Tibial nerve (tissue), 4 donors: ENCODE measurements at regions not wholly inside any gene's neighbourhood (a gene's known extent, or its start where the extent isn't known, plus 50 kb on each side); places are given as distances from the start of the nearest gene placed in this dataset.
"Not testable (repeated sequence)": the region's sequence is repeated elsewhere in the genome, so short reads cannot be mapped to it uniquely, and the experiment has no call there.

ENCODE experiments used
- DNase-seq, 2 donors: peaks; one replicate each; pipeline ENCODE4 v3.0.0-alpha.2; 2019; ENCODE audit warnings: low spot score in 2 of 2
- H3K27ac ChIP-seq, 4 donors: fragments of 200-600 bp; sonication (generic) in 3 of 4; one replicate each; pipeline ENCODE4 v1.5.1; 2017 to 2019; ENCODE audit warnings: mild to moderate bottlenecking in 1 of 4
- H3K27me3 ChIP-seq, 2 donors: fragments of 200-600 bp; sonication (generic) in 1 of 2; one replicate each; pipeline versions ENCODE4 v1.5.1 to v1.6.0; 2017 to 2019
- H3K36me3 ChIP-seq, 3 donors: fragments of 200-600 bp; sonication (generic); one replicate each; pipeline ENCODE4 v1.5.1; 2018 to 2019
- H3K4me1 ChIP-seq, 4 donors: fragments of 200-600 bp; sonication (generic) in 3 of 4; one replicate each; pipeline ENCODE4 v1.5.1; 2017 to 2019
- H3K4me3 ChIP-seq, 4 donors: fragments of 200-600 bp; sonication (generic) in 3 of 4; one replicate each; pipeline ENCODE4 v1.5.1; 2017 to 2019; ENCODE audit warnings: mild to moderate bottlenecking in 1 of 4, moderate library complexity in 1 of 4
- H3K9me3 ChIP-seq, 4 donors: fragments of 200-600 bp; sonication (generic) in 3 of 4; one replicate each; pipeline ENCODE4 v1.5.1; 2017 to 2019
- EP300 ChIP-seq, 2 donors: sonication (generic); formaldehyde crosslinking; IDR thresholded peaks; one replicate each; pipeline ENCODE4 v1.6.1; 2017; ENCODE audit warnings: antibody characterized with exemption in 2 of 2, mild to moderate bottlenecking in 1 of 2
- POLR2A ChIP-seq, 2 donors: fragments of 450-650 bp; IDR thresholded peaks; one replicate each; pipeline ENCODE4 v1.6.1; 2017; ENCODE audit warnings: antibody characterized with exemption in 2 of 2, mild to moderate bottlenecking in 2 of 2, moderate library complexity in 2 of 2
- WGBS, 2 donors: methylation state at CpG; one replicate each; pipeline ENCODE4 v1.1.5; 2018; 5-methylcytosine and 5-hydroxymethylcytosine counted together
- TF ChIP-seq, protein P1 (sequence below), 5 experiments: fragments of 200-600 bp in 3 of 5; fragments of 450-650 bp in 2 of 5; sonication (generic) in 3 of 5; IDR thresholded peaks; one replicate each; pipeline ENCODE4 v1.5.1; 2016 to 2019; ENCODE audit warnings: antibody characterized with exemption in 5 of 5, mild to moderate bottlenecking in 3 of 5, moderate library complexity in 2 of 5

DNA sequence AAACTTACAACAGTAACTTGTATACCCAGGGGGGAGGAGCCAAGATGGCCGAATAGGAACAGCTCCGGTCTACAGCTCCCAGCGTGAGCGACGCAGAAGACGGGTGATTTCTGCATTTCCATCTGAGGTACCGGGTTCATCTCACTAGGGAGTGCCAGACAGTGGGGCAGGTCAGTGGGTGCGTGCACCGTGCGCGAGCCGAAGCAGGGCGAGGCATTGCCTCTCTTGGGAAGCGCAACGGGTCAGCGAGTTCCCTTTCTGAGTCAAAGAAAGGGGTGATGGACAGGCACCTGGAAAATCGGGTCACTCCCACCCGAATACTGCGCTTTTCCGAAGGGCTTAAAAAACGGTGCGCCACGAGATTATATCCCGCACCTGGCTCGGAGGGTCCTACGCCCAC, 278.8 kb downstream of the FAM47B start:
- H3K4me3 ChIP-seq, H3K36me3 ChIP-seq, DNase-seq, H3K27ac ChIP-seq, H3K9me3 ChIP-seq, H3K4me1 ChIP-seq, H3K27me3 ChIP-seq: not testable (repeated sequence)
- WGBS, 2 donors = 86 to 96% methylated on average over 19 to 26 of the region's 26 CpGs

DNA sequence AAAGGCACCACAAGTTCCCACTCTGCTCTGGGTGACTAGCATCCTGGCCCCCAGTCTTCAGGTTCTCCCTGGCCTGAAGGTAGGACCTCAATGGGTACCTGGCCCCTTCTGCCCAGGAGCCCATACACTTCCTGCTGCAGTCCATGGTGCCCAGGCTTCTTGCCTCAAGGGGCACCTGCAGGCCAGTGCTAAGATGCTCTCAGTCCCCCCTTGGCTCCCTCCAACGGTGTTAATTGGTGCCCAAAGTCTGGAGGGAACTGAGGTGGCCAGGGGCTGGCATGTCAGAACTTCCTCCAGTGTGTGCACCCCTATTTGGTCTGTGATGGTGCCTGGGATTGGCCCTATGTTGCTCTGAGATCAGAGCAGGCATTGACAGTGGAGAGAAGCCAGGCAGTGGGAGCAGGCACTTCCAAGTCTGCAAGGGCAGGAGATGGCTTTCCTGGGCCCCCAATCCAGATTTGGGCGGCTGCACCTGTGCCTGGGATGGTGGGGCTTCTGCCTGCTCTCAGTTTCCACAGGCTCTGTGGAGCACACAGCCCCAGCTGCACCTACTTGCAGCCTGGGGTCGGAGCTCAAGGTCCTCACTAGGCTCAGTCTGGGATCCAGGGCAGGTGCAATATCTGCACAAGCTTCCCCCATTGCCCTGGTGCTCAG, 301.6 kb downstream of the FAM47B start:
- H3K27ac ChIP-seq = no peak overlapping the region
- 44% methylated on average over 1 of the region's 3 CpGs; no CpG with 5 or more reads in 1 of the 2 donors for WGBS, 2 donors
- DNase-seq = no peak
- no peak overlapping the region for H3K4me3 ChIP-seq
- H3K9me3 ChIP-seq = no peaks in the 10 kb centered on the region
- no peaks in the 10 kb centered on the region for H3K27me3 ChIP-seq
- TF ChIP-seq POLR2A (IDR thresholded peaks at IDR 0.05) = no peak
- no peak for TF ChIP-seq EP300 (IDR thresholded peaks at IDR 0.05)
- TF ChIP-seq, protein P1, sequence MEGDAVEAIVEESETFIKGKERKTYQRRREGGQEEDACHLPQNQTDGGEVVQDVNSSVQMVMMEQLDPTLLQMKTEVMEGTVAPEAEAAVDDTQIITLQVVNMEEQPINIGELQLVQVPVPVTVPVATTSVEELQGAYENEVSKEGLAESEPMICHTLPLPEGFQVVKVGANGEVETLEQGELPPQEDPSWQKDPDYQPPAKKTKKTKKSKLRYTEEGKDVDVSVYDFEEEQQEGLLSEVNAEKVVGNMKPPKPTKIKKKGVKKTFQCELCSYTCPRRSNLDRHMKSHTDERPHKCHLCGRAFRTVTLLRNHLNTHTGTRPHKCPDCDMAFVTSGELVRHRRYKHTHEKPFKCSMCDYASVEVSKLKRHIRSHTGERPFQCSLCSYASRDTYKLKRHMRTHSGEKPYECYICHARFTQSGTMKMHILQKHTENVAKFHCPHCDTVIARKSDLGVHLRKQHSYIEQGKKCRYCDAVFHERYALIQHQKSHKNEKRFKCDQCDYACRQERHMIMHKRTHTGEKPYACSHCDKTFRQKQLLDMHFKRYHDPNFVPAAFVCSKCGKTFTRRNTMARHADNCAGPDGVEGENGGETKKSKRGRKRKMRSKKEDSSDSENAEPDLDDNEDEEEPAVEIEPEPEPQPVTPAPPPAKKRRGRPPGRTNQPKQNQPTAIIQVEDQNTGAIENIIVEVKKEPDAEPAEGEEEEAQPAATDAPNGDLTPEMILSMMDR (IDR thresholded peaks at IDR 0.05) = no peak
- no peaks in the 10 kb centered on the region for H3K36me3 ChIP-seq
- no peaks in the 10 kb centered on the region for H3K4me1 ChIP-seq

DNA sequence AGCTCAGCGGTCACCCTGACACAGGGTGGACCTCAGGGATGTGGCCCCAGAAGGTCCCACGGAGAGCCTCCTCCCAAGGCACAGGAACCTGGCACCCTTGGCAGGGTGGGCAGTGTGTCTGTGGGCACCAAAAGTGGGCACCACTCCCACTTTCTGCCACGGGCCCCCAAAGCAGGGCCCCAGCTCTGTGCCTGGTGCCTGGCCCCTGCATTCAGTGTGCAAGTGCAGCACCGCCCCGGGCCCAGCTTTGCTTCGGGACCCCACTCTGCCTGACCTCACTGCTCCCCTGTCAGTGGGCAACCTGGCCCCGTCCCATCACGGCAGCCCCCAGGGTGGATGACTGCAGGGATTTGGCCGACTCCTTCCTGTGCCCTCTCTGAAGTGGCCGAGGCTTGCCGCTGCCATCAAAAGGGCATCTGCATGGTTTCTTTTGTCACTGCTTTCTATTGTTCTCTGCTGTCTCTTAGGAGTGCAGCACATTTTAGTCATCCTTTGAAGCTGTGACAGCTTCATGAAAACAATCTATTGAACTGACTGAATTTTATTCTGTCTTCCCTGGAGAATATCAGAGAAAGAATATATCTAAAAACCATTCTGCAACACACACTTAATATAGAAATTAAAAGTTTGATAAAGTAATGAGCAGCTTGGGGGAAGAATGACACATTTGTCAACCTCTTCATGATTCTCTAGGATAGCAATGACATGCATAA, 302.4 kb downstream of the FAM47B start:
- Histone ChIP-seq H3K36me3 (no peaks in the 10 kb centered on the region), H3K4me3 (no peak overlapping the region), H3K9me3 (no peaks in the 10 kb centered on the region), H3K27ac (no peak overlapping the region), H3K27me3 (no peaks in the 10 kb centered on the region), H3K4me1 (no peaks in the 10 kb centered on the region)
- DNase-seq = no peak
- no peak for TF ChIP-seq POLR2A (IDR thresholded peaks at IDR 0.05)
- TF ChIP-seq, protein P1 (IDR thresholded peaks at IDR 0.05) = no peak
- no peak for TF ChIP-seq EP300 (IDR thresholded peaks at IDR 0.05)
- 82 to 88% methylated on average over 5 to 9 of the region's 11 CpGs for WGBS, 2 donors

DNA sequence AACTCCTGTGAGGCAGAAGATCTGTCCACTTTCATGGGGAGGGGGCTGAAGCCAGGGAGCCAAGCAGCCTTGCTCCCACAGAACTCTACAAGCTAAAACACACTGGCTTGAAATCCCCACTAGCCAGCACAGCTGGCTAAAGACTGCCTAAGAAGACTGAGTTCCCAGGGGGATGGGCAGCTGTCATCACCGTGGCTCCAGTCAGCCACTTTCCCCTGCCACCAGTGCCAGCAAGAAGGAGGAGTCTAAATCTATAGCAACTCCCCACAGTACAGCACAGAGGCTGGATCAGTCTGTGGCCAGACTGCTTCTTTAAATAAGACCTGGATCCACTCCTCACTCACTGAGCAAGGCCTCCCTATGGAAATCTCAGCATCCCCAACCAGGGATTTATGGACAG, 308.6 kb downstream of the FAM47B start:
- no peaks in the 10 kb centered on the region for H3K9me3 ChIP-seq
- no peak for TF ChIP-seq EP300 (IDR thresholded peaks at IDR 0.05)
- TF ChIP-seq, protein P1 (IDR thresholded peaks at IDR 0.05) = no peak
- TF ChIP-seq POLR2A (IDR thresholded peaks at IDR 0.05) = no peak
- WGBS, 2 donors = 40 to 60% methylated on average over 1 of the region's 1 CpG
- no peaks in the 10 kb centered on the region for H3K36me3 ChIP-seq
- no peaks in the 10 kb centered on the region for H3K4me1 ChIP-seq
- DNase-seq = no peak
- H3K27me3 ChIP-seq = no peaks in the 10 kb centered on the region
- H3K4me3 ChIP-seq = no peak overlapping the region
- H3K27ac ChIP-seq = no peak overlapping the region

DNA sequence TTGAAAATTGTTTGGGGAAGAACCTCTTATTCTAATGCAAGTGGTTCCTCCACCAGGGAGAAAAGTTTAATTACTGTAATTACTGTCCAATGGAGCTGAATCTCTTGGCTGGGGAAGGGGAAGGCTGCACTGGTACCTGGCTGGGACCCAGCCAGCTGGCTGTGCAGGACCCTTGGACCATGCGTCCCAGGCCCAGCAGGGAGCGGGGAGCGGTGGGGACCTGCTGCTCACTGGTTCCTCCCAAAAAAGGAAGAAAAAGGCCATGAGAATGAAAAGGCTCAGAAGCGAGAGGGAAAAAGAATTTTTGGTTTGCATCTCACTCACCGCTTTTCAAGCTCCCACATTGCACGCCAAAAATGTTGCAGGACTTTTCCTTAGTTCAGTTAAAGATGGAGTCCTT, 333.5 kb downstream of the FAM47B start:
- no peak for DNase-seq
- Histone ChIP-seq H3K36me3 (no peaks in the 10 kb centered on the region), H3K4me3 (no peak overlapping the region), H3K27ac (no peak overlapping the region), H3K27me3 (no peaks in the 10 kb centered on the region), H3K4me1 (no peaks in the 10 kb centered on the region), H3K9me3 (no peaks in the 10 kb centered on the region)
- TF ChIP-seq POLR2A (IDR thresholded peaks at IDR 0.05) (no peak), EP300 (IDR thresholded peaks at IDR 0.05) (no peak)
- TF ChIP-seq, protein P1 (IDR thresholded peaks at IDR 0.05) = no peak
- 75 to 97% methylated on average over 6 of the region's 6 CpGs for WGBS, 2 donors
